PC-9 (cell line): ENCODE measurements at regions not wholly inside any gene's neighbourhood (a gene's known extent, or its start where the extent isn't known, plus 50 kb on each side); places are given as distances from the start of the nearest gene placed in this dataset.

ENCODE experiments used
- EZH2 ChIP-seq: fragments of 200-600 bp; sonication (generic); IDR thresholded peaks from 2 replicates; pipeline ENCODE4 v1.8.0; 2017; ENCODE audit warnings: antibody characterized with exemption, low read depth
- TF ChIP-seq, protein P1 (sequence below): fragments of 200-600 bp; sonication (generic); conservative IDR thresholded peaks from 2 replicates; pipeline ENCODE4 v1.6.1; 2017; ENCODE audit warnings: mixed run types, antibody characterized with exemption, mild to moderate bottlenecking, moderate library complexity

DNA sequence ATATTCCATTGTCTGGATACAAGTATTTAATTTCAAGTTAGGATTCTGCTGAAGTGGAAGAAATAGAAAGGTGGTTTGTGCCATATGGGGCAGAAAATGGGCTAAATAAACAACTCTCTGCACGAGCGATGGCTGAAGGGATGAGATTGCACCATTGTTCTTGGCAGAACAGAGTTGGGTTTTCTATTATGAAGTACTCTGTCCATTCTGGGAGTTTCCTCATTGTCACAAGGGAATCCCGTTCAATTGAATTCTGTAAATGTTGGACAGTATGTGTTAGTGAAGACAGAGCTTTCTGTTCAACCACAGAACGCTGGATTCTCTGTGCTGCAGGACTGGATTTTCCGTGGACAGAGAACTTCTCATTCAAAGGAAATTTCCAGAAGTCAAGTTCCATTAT, 345.5 kb upstream of the PRICKLE1 start:
- TF ChIP-seq, protein P1, sequence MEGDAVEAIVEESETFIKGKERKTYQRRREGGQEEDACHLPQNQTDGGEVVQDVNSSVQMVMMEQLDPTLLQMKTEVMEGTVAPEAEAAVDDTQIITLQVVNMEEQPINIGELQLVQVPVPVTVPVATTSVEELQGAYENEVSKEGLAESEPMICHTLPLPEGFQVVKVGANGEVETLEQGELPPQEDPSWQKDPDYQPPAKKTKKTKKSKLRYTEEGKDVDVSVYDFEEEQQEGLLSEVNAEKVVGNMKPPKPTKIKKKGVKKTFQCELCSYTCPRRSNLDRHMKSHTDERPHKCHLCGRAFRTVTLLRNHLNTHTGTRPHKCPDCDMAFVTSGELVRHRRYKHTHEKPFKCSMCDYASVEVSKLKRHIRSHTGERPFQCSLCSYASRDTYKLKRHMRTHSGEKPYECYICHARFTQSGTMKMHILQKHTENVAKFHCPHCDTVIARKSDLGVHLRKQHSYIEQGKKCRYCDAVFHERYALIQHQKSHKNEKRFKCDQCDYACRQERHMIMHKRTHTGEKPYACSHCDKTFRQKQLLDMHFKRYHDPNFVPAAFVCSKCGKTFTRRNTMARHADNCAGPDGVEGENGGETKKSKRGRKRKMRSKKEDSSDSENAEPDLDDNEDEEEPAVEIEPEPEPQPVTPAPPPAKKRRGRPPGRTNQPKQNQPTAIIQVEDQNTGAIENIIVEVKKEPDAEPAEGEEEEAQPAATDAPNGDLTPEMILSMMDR, result no peak
- no peak for TF ChIP-seq EZH2
